ENCODE measurements at regions not wholly inside any gene's neighbourhood (a gene's known extent, or its start where the extent isn't known, plus 50 kb on each side); places are given as distances from the start of the nearest gene placed in this dataset.

DNA sequence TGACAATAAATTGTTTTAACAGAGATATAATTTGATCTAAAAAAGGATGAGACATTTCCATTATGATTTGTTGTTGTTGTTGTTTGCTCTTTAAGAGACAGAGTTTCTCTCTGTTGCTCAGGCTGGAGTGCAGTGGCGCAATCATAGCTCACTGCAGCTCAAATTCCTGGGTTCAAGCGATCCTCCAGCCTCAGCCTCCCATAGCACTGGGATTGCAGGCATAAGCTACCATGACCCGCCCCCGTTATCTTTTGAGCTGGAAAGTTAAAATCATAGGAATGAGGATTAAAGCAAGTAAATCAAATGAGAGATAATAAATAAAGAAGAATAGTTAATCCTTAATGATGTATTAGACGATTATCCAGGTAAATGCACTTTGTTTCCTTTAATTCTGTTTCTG, 224.4 kb upstream of the SMIM31 start:
- no peak overlapping the region for H3K4me3 ChIP-seq (ENCODE audit: low read depth, low read length)
- TF ChIP-seq CTCF (IDR thresholded peaks at IDR 0.05; ENCODE audit: insufficient read depth, low read depth, low read length), result no peak
- DNase-seq (ENCODE audit: low read depth), result no peak

GRCh38 chr4:164531336-164531735, 222.6 kb upstream of the SMIM31 start:
- DNase-seq (ENCODE audit: low read depth), result no peak
- H3K4me3 ChIP-seq (ENCODE audit: low read depth, low read length), result no peak overlapping the region
- no peak for TF ChIP-seq CTCF (IDR thresholded peaks at IDR 0.05; ENCODE audit: insufficient read depth, low read depth, low read length)

GRCh38 chr4:164536814-164537213, 217.1 kb upstream of the SMIM31 start:
- DNase-seq (ENCODE audit: low read depth), result peak; percentile 19
- no peak for TF ChIP-seq CTCF (IDR thresholded peaks at IDR 0.05; ENCODE audit: insufficient read depth, low read depth, low read length)
- H3K4me3 ChIP-seq (ENCODE audit: low read depth, low read length), result no peak overlapping the region

DNA sequence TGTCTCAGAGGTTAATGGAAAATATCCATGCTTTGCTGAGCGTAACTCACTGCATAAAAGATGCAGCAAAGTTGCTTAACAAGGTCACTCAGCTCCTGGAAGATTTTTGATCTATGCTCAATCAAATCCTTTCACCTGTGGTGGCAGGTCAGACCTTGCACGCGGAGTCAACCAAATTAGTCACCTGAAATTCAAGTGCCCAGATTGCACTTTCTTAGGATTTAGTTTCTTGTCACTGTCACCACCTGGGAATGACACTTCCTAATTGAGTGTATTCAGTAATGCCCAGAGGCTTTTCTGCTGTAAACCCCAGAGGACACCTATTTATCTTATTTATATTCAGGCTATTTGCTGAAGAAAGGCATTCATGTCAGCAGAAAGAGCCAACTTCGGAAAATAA, 215.8 kb upstream of the SMIM31 start:
- TF ChIP-seq CTCF (IDR thresholded peaks at IDR 0.05; ENCODE audit: insufficient read depth, low read depth, low read length), result no peak
- no peak overlapping the region for H3K4me3 ChIP-seq (ENCODE audit: low read depth, low read length)
- no peak for DNase-seq (ENCODE audit: low read depth)

- H3K4me3 ChIP-seq (ENCODE audit: low read depth, low read length), result no peak overlapping the region
- DNase-seq (ENCODE audit: low read depth), result no peak
- no peak for TF ChIP-seq CTCF (IDR thresholded peaks at IDR 0.05; ENCODE audit: insufficient read depth, low read depth, low read length)
Observed at GRCh38 chr4:164540987-164541386, 212.9 kb upstream of the SMIM31 start.

GRCh38 chr4:164542431-164542830, 211.5 kb upstream of the SMIM31 start:
- no peak for TF ChIP-seq CTCF (IDR thresholded peaks at IDR 0.05; ENCODE audit: insufficient read depth, low read depth, low read length)

DNA sequence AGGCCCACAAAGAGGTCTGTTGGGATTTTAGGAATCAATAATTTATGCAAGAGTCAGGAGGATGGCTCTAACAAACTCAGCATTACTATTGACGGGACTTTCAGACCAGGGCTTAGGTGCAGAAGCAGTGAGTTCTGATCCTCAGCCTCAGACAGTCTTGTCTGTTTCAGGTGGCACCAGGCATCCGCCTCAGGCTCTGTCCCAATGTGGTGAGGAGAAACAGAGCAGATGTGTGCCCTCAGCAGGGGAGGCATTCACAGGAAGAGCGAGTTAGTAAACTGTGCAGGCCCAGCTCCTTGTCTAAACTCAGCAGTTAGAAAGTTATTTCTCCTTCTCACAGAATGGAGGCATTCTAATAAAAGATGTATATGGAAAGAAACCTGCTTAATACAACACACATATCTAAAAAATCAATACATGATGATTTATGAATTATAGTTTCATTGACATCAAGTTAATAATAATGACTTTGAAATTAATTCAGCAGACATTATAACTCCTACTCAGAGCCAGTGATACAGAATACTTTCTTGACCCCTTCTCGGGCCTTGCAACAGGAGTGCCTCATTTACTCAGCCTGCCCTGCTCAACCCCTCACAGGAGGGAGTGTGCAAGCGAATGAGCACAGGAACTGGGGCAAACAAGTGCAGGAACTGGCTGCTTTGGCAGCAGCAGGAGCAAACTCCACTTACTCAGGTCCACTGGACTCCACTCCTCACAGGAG, 202.8 kb upstream of the SMIM31 start:
- no peak for TF ChIP-seq CTCF (IDR thresholded peaks at IDR 0.05; ENCODE audit: insufficient read depth, low read depth, low read length)
- H3K4me3 ChIP-seq (ENCODE audit: low read depth, low read length), result no peak overlapping the region
- no peak for DNase-seq (ENCODE audit: low read depth)

More at GRCh38 chr4:164542431-164542830, 211.5 kb upstream of the SMIM31 start:
- H3K4me3 ChIP-seq (ENCODE audit: low read depth, low read length), result no peak overlapping the region
- DNase-seq (ENCODE audit: low read depth), result no peak

Measured in fibroblast of villous mesenchyme (primary cell).